ENCODE measurements at regions not wholly inside any gene's neighbourhood (a gene's known extent, or its start where the extent isn't known, plus 50 kb on each side); places are given as distances from the start of the nearest gene placed in this dataset.
"Not testable (repeated sequence)": the region's sequence is repeated elsewhere in the genome, so short reads cannot be mapped to it uniquely, and the experiment has no call there.

DNA sequence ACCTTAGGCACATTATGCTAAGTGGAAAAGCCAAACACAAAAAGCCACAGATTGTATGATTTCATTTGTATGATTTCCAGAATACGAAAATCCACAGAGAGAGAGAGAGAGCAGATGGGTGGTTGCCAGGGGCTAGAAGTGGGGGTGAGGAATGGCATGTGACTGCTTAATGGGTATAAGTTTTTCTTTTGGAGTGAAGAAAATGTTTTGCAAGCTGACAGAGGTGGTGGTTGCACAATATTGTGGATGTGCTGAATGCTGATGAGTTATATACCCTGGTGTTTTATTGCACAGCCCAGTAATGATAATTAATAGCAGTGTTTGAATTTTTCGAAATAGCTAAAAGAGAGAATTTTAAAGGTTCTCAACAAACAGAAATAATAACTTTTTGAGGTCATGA lies 386.1 kb upstream of the HS3ST1 start:
- TF ChIP-seq, protein P1, sequence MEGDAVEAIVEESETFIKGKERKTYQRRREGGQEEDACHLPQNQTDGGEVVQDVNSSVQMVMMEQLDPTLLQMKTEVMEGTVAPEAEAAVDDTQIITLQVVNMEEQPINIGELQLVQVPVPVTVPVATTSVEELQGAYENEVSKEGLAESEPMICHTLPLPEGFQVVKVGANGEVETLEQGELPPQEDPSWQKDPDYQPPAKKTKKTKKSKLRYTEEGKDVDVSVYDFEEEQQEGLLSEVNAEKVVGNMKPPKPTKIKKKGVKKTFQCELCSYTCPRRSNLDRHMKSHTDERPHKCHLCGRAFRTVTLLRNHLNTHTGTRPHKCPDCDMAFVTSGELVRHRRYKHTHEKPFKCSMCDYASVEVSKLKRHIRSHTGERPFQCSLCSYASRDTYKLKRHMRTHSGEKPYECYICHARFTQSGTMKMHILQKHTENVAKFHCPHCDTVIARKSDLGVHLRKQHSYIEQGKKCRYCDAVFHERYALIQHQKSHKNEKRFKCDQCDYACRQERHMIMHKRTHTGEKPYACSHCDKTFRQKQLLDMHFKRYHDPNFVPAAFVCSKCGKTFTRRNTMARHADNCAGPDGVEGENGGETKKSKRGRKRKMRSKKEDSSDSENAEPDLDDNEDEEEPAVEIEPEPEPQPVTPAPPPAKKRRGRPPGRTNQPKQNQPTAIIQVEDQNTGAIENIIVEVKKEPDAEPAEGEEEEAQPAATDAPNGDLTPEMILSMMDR (IDR thresholded peaks at IDR 0.05; ENCODE audit: insufficient read depth, low read length), result no peak
- peak; percentile 60 for DNase-seq (ENCODE audit: low read depth)
- H3K4me3 ChIP-seq (ENCODE audit: low read depth, low read length), result no peak overlapping the region

DNA sequence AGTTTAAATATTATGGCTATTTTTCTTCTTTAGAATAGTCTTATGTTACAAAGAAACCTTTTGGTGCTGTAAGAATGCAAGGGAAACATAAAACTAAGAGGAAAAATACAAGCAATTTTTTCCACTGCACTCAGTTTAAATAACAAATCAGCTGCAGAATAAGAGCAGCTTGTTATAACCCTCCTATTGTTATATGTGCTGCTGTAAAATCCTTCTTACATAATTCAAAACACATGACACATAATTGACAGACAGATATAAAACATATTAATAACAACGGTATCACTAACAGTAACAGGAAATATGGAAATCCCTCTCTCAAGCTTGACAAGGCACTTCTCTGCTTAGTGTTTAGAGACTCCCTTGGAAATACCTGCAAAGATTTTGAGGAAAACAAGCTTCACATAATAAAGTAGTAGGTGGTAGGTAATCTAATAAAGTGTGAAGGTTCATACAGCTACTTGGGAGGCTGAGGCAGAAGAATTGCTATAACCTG lies 385.3 kb upstream of the HS3ST1 start:
- H3K4me3 ChIP-seq (ENCODE audit: low read depth, low read length), result no peak overlapping the region
- TF ChIP-seq, protein P1 (IDR thresholded peaks at IDR 0.05; ENCODE audit: insufficient read depth, low read length), result no peak
- DNase-seq (ENCODE audit: low read depth), result no peak

DNA sequence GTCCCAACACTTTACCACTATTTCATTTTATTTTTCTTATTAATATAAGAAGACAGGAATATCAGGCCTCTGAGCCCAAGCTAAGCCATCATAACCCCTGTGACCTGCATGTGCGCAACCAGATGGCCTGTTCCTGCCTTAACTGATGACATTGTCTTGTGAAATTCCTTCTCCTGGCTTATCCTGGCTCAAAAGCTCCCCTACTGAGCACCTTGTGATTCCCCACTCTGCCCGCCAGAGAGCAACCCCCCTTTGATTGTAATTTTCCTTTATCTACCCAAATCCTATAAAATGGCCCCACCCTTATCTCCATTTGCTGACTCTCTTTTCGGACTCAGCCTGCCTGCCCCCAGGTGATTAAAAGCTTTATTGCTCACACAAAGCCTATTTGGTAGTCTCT lies 382.8 kb upstream of the HS3ST1 start:
- H3K4me3 ChIP-seq (ENCODE audit: low read depth, low read length); DNase-seq (ENCODE audit: low read depth): not testable (repeated sequence)

DNA sequence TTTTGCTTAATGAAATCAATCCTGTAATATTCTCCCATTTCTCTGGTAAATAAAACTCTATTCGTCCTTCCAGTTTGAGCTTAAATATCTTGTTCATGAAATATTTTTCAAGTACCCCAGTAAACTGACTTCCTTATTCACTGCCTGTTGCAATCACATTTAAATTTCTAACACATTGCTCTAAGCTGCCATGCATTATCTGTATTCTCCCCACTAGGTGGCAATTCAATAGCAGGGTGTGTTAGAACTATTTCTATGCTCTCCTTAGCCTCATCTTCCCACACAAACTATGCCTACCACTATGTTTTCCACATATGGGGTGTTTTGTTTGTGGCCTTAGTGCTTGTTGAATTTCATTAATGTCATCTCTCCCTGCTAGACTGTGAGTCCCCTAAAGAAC lies 377.1 kb upstream of the HS3ST1 start:
- H3K4me3 ChIP-seq (ENCODE audit: low read depth, low read length), result no peak overlapping the region
- peak; percentile 84 for DNase-seq (ENCODE audit: low read depth)
- TF ChIP-seq, protein P1 (IDR thresholded peaks at IDR 0.05; ENCODE audit: insufficient read depth, low read length), result peak; percentile 84

DNA sequence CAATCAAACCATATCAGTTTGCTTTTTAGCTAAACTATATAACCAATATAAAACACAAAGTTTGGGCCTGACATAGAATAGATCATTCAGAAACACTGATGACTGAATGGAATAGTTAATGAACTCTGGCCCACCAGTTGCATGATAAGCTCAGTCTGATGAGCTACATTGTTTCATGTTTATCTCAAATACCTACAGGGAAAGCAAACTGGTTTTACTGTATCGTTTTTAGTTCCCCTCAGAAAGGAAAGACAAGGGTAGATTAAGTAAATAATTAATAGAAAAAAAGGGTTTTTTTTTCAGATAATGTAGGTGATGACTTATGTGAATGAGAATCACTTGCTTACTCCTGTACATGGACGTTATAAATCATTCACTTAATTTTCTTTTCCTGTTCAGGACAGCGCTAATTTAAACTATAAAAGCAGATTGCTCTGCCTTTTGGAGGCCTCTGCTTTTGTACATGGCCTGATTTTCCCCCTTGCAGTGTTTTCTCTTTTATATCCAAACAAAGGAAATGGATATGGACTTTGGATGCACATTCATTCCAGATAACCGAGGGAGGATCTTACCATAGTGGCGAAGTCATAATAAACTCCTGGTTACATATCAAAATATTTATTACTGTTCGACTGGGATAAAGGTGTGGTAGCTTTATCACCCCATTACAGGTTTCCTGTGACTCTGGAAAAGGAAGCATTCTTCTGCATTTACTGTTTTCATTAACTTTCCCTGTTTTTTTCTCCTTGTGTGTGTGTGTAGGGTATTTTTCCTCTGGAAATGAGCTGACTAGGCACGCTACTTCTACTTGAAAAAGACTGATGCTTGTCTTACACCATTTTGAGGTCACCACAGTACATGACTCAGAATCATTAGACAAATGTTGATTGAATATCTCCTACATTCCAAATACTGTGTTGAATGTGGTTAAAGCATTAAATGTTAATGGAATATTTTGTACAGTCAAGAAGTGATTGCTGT lies 373.1 kb upstream of the HS3ST1 start:
- DNase-seq (ENCODE audit: low read depth), result no peak
- H3K4me3 ChIP-seq (ENCODE audit: low read depth, low read length), result no peak overlapping the region
- TF ChIP-seq, protein P1 (IDR thresholded peaks at IDR 0.05; ENCODE audit: insufficient read depth, low read length), result no peak

DNA sequence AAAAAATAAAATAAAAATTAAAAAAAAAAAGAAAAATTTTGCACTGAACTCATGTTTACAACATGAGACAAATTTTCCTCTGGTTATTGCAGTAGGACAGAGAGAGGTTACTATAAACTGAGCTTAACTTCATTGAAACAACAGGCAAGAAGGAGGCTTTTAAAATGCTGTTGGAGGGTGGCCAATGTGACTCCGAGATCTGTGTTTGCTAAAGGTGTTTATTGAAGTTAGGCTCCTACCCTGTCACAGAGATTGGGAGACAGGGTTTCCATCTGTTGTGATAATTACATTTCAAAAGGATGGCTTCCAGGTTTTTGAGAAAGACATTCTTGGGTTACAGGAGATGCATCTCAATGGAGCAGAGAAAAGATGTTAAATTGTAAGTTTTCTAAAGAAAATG lies 370.5 kb upstream of the HS3ST1 start:
- no peak for DNase-seq (ENCODE audit: low read depth)
- no peak overlapping the region for H3K4me3 ChIP-seq (ENCODE audit: low read depth, low read length)
- TF ChIP-seq, protein P1 (IDR thresholded peaks at IDR 0.05; ENCODE audit: insufficient read depth, low read length), result no peak

DNA sequence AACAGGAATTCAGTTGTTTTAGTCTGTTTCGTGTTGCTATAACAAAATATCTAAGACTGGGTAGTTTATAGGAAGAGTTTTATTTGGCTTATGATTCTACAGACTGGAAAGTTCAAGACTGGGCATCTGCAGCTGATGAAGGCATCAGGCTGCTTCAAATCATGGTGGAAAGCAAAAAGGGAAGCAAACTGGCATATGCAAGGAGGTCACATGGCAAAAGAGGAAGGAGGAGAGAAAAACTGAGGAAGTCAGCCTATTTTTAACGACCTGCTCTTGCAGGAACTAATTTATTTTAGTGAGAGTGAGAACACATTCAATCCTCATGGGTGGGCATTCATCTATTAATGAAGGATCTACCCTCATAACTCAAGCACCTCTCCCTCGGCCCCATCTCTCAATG lies 363.1 kb upstream of the HS3ST1 start:
- DNase-seq (ENCODE audit: low read depth), result no peak
- H3K4me3 ChIP-seq (ENCODE audit: low read depth, low read length), result no peak overlapping the region

More for the DNA sequence above, 363.1 kb upstream of the HS3ST1 start:
- TF ChIP-seq, protein P1 (IDR thresholded peaks at IDR 0.05; ENCODE audit: insufficient read depth, low read length), result no peak
